ENCODE measurements at regions not wholly inside any gene's neighbourhood (a gene's known extent, or its start where the extent isn't known, plus 50 kb on each side); places are given as distances from the start of the nearest gene placed in this dataset.

DNA sequence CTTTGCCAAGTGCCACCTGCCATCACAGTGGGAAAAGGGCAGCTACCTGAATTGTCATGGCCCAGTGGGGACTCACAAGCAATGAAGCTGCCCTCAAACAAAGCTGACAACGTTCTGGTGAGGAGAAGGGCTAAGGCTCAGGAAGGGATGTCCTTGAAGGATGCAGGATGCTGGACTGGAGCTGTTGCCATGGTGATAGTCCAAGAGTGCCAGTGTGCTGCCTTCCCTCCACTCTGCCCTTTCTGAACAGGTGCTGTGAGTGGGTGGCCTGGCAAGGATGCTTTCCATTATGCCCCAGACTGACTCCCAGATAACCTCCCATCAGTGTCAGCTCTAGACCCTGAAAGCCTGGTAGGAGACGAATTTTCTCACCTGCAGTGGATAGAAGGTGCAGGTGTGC is 137.8 kb upstream of the GYPC start:
- DNase-seq, result no peak

- peak; percentile 66 for DNase-seq
Observed at GRCh38 chr2:126527836-126528490, 128.0 kb upstream of the GYPC start.

DNA sequence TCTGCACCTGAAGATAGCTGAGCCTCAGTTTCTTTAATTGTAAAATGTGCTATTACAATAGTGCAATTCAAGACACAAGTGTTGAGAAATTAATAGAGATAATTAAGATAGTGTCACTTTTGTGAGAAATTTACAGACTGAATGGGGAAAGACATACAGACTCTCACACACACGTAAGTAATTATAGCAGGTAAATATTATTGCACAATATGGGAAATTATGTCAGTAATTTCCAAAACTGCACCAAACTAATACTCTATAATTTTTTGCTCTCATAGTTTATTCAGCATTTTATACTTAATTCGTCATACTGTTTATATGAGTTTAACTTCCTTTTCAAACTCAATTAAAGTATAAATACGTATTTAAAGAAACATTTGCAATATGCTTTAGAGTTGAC is 124.9 kb upstream of the GYPC start:
- DNase-seq, result no peak

DNA sequence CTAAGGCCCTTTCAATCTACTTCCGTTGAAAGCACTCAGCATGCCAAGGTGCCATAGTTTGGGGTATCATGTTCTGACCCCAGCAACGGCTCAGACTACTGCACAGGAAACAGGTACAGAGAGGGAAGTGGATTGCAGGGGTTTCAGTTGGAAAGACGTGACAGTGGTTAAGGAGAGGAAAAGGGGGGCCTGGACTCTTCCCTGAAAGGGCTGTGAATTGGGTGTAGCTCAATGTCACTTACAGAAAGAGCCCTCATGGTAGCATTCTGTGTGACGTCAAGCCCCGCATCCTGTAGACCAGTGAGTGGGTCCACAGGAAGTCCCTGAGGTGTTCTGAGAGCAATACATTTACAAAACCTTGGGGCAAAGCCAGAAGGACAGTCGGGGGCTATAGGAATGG is 121.5 kb upstream of the GYPC start:
- no peak for DNase-seq

DNA sequence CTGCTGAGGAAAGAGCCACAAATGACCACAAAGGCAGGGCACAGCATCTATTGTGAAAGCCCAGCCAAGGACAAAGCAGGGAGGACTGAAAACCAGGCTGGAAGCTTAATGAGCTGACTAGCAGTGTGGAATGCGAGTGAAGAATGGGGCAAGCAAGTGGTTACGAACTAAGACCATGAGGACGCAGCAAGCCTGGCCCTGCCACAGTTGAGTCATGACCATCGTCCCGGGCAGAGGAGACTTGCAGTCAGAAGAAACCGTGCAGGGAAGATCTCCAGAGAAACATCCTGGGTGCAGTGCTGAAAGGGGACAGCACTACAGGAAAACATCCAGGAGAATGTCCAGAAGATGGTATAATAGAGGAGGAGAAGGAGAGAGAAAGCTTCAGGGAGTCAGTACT is 120.5 kb upstream of the GYPC start:
- no peak for DNase-seq

- no peak for DNase-seq
Observed at GRCh38 chr2:126536605-126537200, 119.3 kb upstream of the GYPC start.

- no peak for DNase-seq
Observed at GRCh38 chr2:126539101-126539500, 116.9 kb upstream of the GYPC start.

DNA sequence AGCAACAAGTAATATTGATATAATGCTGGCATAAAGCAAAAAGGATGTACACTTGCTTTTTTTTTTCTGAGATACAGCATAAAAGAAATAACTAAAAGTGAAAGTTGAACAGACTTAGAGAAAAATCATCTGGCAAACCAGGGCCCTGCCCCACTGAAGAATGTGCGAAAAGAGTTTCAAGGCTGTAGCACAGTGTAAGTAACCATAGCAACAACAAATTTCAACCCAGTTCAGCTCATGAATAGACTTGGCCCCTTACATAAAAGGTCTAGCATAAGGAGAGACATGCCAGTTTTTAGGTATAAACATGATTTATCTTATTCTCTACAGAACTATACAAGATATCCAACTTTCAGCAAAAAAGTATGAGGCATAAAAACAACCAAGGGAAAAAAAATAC is 113.7 kb upstream of the GYPC start:
- no peak for DNase-seq

DNA sequence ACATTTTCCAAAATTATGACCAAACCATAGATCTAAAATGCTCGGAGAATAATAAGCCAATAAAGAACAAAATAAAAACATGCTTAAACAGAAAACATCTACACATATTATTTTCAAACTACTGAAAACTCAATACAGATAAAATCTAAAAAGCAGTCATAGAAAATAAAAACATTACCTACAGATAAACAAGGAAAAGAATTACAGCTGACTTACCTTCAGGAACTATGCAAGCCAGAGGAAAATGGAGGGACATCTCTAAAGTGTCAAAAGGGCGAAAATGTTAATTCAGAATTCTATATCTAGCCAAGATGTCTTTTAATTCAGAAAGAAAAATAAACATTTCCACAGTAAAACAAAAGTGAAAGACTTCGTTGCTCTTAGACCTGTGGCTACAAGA is 112.9 kb upstream of the GYPC start:
- DNase-seq, result no peak

DNA sequence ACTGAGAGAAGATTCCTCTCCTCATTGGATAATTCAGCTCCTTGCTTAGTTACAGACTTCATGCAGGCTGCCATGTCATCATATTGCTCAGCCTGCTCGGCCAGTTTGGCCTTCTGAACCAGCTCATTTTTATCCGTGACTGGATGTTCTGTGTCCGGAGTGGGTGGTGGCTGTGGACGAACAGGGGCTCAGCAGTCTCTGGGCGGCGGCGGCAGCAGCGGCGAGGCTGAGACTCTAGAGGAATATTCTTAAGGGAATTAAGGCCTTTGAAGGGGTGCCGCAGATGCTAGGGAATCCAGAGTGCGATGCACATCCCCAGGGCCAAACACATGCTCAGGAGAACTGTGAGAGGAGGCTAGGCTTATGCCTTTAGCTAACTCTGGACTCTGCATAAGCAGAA is 97.9 kb upstream of the GYPC start:
- DNase-seq, result no peak

DNA sequence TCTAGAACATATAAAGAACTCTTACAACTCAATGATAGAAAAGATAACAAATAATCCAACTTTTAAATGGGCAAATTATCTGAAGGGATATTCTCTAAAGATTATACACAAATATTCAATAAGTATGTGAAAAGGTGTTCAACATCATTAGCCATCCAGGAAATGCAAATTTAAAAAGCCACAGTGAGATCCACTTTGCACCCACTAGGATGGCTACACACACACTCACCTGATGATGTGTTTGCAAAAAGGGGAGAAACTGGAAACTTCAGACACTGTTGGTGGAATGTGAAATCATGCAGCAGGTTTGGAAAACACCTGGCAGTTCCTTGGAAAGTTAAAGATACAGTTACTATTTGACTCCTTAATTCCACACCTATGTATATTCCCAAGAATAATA is 87.2 kb upstream of the GYPC start:
- DNase-seq, result no peak

- DNase-seq, result no peak
Observed at GRCh38 chr2:126571403-126571802, 84.6 kb upstream of the GYPC start.

DNA sequence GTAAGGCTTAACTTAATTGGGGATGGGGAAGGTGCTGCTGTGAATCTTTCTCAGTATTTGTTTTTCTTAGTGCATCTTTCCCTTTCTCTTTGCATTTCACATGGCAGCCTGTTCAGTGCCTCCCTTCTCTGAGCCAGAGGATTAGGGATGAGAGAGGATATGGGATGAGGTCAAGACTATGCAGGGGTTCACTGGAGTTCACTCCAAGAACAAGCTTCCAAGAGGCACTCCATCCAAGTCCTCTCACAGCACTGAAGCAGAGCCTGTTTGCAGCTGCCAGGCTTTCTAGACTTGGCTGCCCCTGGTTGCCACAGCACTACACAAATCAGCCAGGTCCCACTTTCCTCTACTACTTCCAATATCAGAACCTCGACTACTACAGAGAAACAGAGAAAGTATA is 80.3 kb upstream of the GYPC start:
- DNase-seq, result no peak

DNA sequence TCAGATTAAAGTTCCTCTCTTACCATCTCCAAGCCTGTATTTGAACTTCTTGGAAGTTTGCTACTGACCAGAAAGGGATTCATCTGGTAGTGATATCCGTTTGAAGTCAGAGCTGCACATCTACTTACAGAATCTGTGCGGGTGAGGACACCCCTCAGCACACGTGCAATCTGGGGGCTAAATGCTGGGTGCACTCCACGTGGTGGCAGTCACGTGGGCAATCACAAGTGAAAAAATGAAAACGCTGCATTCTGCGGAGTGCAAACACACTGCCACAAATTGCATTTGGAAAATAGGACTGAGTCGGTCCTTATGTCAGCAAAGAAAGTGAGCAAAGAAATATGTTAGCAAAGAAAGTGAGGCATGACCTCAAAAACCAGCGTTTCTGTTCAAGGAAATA is 76.1 kb upstream of the GYPC start:
- DNase-seq, result no peak

DNA sequence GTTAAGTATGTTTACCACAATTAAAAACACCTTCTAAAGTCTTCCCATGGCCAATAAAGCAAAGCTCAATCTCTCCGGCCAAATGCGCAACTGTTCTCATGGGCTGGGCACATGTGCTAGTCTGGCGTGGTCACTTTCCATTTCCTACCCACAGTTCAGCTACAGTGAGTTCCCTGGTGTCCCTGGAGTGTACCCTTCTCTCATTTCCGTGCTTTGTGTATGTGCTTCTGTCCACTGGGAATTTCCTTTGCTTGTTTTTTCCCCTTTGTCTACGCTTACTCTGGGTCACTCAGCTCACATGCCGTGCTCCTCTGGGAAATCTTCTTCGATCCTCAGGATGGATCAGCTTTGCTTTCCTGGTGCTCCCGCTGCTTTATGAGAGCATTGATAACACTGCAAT is 69.6 kb upstream of the GYPC start:
- no peak for DNase-seq

GRCh38 chr2:126599062-126599461 is 56.9 kb upstream of the GYPC start:
- DNase-seq, result no peak

DNA sequence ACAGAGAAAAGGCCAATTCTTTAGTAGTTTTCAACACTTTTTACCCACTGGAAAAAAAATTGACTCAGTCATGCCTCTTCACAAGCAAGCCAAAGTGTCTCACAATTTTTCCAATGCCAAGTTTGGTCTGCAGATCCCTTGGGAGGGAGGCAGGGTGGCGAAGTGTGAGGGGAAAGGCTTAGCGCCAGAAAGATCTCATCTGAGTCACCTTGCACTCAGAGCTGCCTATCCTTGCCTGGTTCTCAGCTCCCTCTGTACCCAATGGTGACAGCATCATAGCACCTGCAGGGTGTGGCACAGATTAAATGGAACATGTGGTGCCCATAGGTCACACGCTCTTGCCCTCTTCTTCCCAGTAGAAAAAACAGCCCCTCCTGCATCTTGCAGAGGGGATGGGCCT is 55.2 kb upstream of the GYPC start:
- DNase-seq, result no peak

- DNase-seq, result no peak
Observed at GRCh38 chr2:126602334-126602733, 53.6 kb upstream of the GYPC start.
